ENCODE measurements at regions not wholly inside any gene's neighbourhood (a gene's known extent, or its start where the extent isn't known, plus 50 kb on each side); places are given as distances from the start of the nearest gene placed in this dataset.
A peak's percentile ranks its signal among the peaks of the same experiment; 100 is the strongest.
"Not testable (repeated sequence)": the region's sequence is repeated elsewhere in the genome, so short reads cannot be mapped to it uniquely, and the experiment has no call there.

DNA sequence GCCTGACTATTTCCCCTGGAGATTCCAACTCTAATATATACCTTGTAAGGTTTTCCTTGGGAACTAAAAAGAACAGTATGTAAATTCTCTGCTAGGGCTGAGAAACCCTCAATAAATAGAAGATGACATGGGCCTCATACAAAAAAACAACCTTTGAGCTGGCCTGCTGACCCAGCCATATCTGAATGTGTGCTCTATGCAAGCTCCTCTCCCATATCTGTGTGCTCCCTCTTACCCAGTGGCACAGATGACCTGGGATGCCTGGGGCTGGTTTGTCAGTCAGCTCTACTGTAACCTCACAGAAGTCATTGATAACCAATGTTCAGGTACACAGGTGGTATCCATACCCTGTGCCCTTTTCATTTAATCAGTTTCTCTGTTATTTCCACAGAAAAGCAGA is 329.2 kb downstream of the SEC16B start:
- DNase-seq (ENCODE audit: low spot score) = no peak

DNA sequence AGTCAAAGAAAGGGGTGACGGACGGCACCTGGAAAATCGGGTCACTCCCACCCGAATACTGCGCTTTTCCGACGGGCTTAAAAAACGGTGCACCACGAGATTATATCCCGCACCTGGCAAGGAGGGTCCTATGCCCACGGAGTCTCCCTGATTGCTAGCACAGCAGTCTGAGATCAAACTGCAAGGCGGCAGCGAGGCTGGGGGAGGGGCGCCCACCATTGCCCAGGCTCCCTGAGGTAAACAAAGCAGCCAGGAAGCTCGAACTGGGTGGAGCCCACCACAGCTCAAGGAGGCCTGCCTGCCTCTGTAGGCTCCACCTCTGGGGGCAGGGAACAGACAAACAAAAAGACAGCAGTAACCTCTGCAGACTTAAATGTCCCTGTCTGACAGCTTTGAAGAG is 335.7 kb downstream of the SEC16B start:
- DNase-seq (ENCODE audit: low spot score) = not testable (repeated sequence)

DNA sequence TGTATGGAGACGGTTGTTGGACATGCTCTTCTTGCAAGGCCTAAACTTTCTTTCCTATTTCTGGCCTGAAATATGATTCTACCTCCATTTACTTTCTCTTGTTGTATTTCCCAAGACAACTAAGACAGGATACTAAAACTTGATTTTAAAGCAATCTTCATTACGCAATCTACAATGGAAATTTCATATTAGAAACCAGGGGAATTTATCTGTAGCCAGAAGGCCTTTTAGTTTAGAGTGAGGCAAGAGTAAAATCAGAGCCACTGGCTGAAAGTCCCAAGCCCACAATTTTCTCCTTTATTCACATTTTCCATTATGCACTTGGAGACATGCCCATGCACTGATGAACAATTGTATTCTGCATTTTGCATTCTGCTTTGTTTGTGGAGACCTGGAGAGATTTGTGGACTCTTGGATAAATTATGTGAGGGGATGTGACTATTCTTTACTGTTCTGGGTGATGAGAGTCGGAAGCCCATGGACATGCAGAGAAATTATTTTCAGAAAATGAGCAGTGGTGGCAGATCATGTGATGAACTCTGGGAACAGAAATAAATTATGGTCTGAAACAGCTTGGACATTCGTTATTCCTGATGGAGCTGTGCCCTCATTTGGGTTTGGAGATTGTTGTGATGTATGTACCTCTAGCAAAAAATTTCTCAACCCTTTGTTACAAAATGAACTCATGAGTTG is 336.8 kb downstream of the SEC16B start:
- DNase-seq (ENCODE audit: low spot score) = no peak

DNA sequence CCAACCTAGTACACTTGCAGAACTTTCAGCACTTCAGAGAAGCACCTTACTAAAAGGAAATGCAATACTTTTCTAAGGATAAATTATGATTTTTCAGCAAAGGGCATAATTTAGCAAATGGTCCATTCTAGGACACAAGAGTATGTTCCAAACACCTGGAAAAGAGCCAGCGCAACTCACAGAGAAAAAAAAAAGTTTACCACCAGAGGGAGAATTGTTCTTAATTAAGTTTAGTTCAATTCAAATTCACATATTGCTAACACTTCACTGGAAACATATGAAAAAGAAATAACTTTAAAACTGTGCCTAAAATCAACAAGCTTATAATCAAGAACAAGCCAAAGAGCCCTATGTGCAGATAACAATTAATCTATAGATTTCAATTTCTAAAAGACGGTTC is 338.1 kb downstream of the SEC16B start:
- DNase-seq (ENCODE audit: low spot score) = no peak

DNA sequence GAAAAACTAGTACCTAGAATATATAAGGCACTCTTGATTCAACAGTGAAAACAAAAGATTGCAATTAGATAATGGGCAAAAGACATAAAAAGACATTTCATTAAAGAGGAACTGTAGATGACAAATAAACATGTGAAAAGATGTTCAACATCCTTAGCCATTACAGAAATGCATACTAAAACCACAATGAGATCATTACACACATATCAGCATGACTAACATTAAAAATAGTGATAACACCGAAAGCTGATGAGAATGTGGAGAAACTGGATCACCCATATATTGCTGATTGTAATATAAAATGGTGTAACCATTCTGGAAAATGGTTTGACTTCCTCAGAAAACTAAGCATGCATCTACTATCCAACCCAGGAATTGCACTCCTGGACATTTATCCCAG is 340.3 kb downstream of the SEC16B start:
- no peak for DNase-seq (ENCODE audit: low spot score)

DNA sequence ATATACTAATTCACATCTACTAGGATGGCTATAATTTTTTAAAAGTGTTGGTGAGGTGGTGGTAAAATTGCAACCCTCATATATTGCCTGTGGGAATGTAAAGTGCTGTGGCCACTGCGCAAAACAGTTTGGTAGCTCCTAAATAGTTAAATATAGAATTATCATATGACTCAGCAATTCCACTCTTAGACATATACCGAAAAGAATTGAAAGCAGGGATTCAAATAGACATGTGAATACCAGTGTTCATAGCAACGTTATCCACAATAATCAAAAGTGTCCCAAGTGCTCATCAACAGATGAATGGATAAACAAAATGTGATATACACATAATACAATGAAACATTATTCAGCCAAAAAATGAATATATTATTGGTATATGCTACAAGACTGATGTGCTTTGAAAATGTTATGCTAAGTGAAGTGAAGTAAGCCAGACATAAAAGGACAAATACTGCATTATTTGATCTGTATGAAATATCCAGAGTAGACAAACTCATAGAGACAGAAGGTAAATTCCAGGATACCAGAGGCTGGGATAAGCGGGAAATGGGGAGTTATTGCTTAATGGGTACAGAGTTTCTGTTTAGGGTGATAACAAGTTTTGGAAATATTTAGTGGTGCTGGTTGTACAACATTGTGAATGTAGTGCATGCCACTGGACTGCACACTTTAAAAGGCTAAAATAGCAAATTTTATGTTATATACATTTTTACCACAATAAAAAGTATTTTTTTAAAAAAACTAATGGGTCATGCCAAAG is 342.5 kb downstream of the SEC16B start:
- no peak for DNase-seq (ENCODE audit: low spot score)

DNA sequence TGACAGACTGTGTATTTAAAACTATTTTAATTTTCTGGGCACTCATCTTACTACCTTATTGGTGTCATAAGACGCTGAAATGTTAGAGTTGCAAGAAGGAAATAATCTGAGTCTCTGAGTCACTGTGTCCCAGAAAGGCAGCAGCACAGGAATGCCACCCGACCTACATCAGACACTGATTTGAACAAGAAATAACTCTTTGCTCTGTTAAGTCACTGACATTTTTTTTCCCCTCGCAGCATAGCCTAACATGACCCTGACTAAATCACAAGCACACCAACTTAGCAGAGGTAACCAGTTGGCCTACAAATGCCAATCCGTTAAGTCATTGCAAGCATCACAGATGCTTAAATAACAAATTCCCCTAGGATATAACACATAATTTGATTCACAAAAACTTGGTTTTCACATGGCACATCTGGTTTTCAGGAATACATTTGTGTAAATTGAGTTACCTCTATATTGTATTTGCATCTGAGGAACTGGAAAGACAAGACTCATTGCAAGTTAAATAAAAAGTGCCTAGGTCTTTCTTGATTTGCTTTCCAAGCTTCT is 349.1 kb downstream of the SEC16B start:
- DNase-seq (ENCODE audit: low spot score) = no peak

DNA sequence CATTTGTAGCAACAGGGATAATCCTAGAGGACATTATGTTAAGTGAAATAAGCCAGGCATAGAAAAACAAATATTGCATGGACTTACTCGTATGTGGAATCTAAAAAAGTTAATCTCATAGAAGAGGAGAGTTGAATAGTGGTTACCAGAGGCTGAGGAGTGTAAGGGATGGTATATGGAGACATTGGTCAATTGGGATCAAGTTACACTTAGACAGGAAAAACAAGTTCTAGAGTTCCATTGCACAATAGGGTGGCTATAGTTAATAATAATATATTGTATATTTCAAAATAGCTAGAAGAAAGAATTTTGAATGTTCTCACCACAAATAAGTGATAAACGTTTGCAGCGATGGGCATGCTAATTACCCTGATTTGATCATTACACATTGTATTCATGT is 354.6 kb downstream of the SEC16B start:
- no peak for DNase-seq (ENCODE audit: low spot score)

DNA sequence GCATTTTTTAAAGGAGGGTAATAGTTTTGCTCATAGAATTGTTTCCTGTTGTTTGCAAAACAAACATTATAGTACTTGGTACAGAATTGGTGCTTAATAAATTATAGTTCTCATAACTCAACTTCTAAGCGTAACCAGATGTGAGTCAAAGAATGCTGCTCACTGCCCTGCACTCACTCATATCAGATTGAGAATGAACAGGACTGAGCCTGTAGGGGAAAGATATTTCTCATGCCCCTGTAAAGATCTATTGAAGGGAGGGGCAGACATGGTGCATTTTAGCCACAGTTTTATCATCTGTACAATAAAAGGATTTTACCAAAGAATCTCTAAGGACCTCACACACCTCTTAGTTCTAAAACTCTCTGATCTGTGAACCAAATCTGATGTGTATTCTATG is 358.5 kb downstream of the SEC16B start:
- DNase-seq (ENCODE audit: low spot score) = no peak

DNA sequence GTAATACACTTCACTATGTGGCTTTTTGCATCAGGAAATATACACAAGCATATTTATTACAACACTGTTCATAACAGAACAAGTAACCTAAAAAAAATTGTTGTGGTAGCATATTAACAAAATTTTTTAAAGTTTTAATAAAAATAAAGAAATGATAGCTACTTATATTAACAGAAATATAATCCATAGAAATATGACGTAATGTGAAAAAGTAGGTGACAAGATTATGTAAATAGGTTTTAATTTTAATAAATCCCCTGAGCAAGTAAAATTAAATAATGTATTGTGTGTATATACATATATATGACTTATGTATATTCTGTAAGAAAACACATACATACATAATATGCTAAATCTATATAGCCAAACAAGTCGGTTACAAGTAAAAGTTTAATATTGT is 359.9 kb downstream of the SEC16B start:
- no peak for DNase-seq (ENCODE audit: low spot score)

DNA sequence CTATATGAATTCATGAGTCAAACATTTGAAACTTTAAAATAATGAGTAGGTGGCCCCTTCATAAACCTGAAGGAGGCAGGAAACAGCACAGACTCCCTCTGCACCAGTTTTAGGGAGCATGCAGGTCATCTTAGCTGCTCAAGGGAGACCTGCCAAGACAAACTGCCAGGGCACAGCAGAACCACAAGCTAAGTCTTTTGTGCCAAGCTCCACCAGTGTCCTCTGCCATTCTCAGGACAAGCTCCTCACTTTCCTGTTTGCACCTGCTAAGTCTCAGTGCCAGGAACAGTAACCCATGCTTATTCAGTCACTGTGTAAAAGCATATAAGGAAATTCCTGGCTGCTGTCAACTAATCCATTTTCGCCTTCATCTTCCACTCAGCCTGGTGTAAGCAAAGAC is 368.9 kb downstream of the SEC16B start:
- no peak for DNase-seq (ENCODE audit: low spot score)

DNA sequence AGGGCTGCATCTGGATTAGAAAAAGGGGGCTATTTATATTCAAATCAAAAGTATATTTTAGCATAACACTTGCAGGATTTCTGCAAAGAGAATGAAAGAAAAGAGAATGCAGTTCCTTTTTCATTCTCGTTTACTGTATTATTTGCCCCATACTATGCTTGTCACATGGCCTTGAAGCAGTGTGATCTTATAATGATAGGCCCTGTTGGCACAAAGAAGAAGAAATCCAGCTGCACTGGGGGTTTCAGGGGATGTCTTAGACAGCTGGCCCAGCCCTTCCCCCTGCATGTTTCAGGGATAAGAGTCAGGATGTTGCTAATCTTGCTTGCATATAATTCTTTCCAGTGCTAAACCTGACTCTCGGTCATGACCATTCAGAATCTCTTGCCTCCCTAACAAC is 369.5 kb downstream of the SEC16B start:
- DNase-seq (ENCODE audit: low spot score) = no peak

DNA sequence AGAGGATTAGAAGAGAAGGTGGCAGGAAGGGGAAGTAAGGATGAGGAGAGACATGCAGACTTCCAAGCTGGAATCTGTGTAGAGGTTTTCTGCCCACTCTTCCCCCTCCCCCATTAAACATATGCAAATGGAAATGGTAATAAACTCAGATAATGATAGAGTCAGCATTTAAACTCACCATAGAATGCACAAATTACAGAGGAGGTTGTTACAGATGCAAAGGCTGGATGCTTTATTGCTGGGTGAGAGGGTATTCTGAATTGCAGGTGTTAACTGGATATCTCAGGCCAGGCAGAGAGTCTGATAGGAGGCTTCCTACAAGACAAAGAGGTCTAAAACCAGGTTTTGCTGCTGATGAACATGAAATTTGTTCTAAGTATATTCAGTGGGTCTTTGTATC is 372.5 kb downstream of the SEC16B start:
- no peak for DNase-seq (ENCODE audit: low spot score)

DNA sequence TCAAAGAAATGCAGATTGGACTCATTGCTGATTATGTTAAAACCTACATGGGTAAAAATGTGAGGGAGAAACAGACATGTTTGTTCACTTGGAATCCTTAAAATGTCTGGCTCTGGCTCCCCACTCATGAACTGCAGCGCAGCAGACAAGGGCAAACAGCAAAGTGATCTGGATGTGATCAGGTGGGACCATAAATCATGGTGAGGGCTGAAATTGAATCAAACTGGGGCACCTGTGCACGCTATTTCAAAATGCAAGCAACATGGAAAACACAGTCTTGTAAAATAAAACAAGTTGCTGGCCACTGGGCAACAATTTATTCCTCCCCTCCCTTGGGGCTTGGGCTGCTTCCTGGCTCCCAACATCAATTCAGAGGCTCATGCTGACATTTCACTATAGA is 373.4 kb downstream of the SEC16B start:
- DNase-seq (ENCODE audit: low spot score) = no peak

DNA sequence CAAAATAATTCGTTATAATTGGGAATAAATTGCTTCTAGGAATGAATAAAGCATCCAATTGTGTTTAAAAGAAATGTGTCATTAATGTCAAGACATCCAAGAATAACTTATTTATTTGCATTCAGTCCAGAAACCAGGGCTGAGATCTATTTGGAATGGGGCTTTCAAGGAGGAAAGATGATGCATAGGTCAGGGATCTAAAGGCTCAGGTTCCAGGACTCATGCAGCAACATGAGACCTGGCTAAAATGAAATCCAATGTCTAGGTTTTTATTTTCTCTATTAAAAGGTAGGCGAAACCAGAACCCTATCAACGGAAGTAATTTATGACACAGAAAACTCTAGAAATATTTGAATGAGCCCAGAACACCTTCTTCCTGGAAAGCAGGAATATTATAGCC is 376.8 kb downstream of the SEC16B start:
- DNase-seq (ENCODE audit: low spot score) = no peak

DNA sequence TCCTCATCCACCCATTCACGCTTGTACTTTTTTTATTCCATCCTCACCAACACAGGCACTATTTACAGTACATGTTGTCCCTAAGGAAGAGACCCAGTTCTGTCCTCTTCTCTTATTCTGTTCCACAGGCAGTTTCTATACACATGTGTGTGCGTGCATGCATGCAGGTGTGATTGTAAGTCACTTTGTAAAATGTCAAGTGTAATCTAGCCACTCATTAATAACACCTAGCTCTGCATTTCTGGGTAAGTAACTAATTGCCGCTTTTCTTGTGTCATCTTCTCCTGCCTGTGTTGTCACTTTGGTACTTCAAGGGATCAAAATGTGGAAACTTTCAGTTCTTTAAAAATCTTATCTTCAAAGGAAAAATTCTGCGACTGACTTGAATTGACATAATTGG is 377.2 kb downstream of the SEC16B start:
- no peak for DNase-seq (ENCODE audit: low spot score)

DNA sequence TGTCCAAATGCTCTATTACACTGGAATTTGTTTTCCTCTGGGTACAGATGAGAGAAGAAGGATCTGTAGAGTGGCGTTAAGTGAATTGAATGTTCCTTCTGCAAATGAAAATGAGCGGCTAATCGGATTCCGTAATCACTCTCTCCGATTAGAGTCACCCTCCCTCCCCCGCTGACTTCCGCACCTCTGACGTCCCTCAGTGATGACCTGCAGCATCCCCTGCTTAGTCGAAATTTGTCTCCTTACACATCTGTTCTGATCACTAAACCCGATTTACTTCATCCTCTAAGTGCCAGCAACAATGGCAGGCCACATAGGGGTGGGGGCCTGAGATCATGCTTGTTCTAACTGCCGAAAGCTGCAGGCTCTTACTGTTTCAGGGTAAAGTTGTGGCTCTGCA is 378.7 kb downstream of the SEC16B start:
- no peak for DNase-seq (ENCODE audit: low spot score)

DNA sequence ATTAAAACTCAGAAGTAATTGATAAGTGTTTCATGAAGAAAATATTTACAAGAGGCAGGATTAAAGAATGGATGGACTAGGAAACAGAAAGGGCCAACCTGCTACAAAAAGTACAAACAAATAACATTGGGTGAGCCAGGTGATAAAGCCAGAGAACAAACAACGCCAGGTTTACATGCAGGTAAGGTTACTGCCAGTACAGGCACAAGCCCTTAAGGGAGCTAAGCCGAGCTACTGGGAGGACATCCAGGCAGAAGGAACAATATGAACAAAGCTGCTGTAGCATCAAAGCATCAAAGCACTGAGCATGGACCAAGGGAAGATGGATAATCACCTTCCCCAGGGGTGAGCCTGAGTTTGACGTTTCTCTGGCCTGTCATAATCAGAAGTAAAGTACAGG is 380.7 kb downstream of the SEC16B start:
- no peak for DNase-seq (ENCODE audit: low spot score)

DNA sequence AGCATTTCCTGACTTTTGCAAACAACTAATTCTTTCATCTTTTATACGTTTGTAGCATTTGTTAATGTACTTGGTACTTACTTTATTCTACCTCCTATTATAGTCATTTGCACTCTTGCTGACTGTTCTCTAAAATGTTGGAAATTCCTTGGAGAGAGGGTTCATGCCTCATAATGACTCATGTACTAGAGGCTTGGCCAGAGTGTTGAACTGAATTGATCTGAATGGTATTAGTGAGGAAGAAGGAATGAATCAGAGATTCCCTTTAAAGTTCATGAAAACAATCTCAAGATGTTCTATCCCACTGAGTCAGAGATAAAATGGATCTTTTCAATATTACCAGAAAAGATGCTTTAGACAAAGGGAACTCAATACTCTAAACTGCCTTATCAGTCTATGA is 383.4 kb downstream of the SEC16B start:
- peak; percentile 74 for DNase-seq (ENCODE audit: low spot score)

DNA sequence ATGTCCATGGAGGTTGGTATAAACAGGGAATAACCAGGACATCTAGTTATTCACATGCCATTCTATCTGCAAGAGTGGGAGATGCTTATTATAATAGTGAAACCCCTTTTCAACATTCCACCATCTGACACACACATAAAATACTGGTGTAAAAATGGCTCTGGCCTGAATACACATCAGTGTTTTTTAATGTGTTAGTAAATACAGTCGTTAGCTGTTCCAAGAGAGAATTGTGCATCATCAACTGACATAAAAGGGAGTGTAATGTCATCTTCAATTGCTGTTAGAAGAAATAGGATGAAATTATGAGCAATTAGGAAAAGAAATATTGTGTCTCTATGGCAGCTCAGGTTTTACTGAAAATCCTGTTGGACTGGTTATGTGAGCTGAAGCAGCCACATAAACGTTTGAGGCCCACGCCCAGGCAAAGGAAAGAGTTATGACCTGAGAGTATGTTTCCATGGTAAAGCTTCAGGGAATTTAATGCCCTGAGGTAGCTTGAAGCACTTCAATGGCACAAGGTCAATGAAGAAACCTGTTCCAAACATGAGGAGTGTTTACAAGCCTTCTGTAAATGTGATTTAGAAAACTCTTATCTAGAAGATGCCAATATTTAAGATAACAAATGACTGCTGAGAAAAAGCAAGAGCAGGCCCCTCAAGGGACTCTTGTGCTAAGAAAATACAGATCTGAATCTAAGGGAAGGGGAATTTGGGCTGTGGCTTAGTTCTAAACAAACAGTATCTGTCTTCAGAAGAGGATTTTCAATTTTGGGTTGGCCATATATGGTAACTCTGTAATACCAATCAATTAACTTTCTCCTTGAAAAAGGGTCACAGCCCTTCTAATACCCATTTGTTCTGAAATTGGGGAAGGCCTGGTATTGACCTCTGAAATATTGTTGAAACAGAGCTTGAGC is 384.3 kb downstream of the SEC16B start:
- no peak for DNase-seq (ENCODE audit: low spot score)

DNA sequence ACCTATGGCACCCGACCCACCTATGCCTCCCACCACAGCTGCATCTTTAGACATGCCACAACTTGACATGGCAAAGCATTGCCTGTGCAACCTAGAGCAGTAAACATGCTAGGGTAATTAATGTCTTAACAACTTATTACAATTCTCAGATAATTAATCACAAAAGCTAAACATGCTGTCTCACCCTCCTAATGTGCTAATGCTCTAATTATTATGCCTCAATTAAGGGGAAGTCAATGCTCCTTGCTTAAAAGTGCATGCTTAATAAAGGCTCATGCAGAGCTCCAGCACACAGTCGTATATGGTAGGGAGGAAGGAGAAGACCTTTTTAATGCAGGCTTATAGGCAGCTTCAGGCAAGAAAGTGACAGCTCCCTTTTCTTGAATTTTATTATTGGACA is 396.0 kb downstream of the SEC16B start:
- no peak for DNase-seq (ENCODE audit: low spot score)

DNA sequence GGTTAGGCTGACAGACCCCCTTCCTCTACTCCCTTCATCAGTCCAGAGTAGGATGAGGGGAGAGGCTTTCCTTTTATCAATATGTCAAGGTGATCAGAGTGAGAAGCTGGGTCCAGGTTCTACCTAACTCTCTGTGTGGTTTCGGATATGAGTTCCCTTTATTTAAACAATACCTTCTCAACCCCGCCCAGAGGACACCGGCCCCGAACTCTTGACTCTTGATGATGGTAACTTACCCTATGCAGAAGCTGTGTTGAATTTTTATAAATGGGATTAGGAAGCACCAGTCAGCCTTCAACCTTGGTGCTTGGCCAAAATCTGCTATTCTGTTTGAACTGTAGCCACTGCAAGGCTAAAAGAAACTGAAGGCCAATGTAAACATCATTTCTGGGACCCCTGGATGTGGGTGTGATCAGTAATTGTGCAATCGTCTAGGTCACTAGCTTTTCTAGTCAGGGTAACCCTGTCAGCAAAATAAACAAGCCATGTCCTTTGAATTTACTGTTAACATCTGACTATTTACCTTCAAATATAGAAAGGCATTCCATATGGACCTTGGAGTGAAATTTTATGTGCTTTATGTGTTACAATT is 398.3 kb downstream of the SEC16B start:
- no peak for DNase-seq (ENCODE audit: low spot score)

Data from AG08395 (cell line).